ENCODE measurements at regions not wholly inside any gene's neighbourhood (a gene's known extent, or its start where the extent isn't known, plus 50 kb on each side); places are given as distances from the start of the nearest gene placed in this dataset.

GRCh38 chr7:152588350-152588749, 87.6 kb downstream of the XRCC2 start:
- Histone ChIP-seq H3K4me3 (ENCODE audit: low read length) (no peak overlapping the region), H3K36me3 (ENCODE audit: control insufficient read depth, insufficient read depth, low read length) (no peaks in the 10 kb centered on the region), H3K4me1 (ENCODE audit: control insufficient read depth, insufficient read depth, low read length) (no peaks in the 10 kb centered on the region), H3K9me3 (ENCODE audit: control insufficient read depth, insufficient read depth, low read length) (no peaks in the 10 kb centered on the region), H3K27me3 (ENCODE audit: control insufficient read depth, insufficient read depth, low read length) (no peaks in the 10 kb centered on the region), H3K27ac (ENCODE audit: low read length) (no peak overlapping the region)
- Mint-ChIP-seq H3K27ac (no peak overlapping the region), H3K36me3 (no peaks in the 10 kb centered on the region), H3K4me3 (no peak overlapping the region), H3K27me3 (ENCODE audit: low read depth in 2 of 2) (no peaks in the 10 kb centered on the region), H3K9me3 (no peaks in the 10 kb centered on the region), H3K4me1 (no peaks in the 10 kb centered on the region)
- WGBS (ENCODE audit: insufficient coverage), result 81% methylated on average over 5 of the region's 5 CpGs
- ATAC-seq (no peak), DNase-seq (no peak)
- TF ChIP-seq, protein P1, sequence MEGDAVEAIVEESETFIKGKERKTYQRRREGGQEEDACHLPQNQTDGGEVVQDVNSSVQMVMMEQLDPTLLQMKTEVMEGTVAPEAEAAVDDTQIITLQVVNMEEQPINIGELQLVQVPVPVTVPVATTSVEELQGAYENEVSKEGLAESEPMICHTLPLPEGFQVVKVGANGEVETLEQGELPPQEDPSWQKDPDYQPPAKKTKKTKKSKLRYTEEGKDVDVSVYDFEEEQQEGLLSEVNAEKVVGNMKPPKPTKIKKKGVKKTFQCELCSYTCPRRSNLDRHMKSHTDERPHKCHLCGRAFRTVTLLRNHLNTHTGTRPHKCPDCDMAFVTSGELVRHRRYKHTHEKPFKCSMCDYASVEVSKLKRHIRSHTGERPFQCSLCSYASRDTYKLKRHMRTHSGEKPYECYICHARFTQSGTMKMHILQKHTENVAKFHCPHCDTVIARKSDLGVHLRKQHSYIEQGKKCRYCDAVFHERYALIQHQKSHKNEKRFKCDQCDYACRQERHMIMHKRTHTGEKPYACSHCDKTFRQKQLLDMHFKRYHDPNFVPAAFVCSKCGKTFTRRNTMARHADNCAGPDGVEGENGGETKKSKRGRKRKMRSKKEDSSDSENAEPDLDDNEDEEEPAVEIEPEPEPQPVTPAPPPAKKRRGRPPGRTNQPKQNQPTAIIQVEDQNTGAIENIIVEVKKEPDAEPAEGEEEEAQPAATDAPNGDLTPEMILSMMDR (IDR thresholded peaks at IDR 0.05), result no peak
- intact Hi-C loops (cut with micrococcal nuclease), result no loop called here

DNA sequence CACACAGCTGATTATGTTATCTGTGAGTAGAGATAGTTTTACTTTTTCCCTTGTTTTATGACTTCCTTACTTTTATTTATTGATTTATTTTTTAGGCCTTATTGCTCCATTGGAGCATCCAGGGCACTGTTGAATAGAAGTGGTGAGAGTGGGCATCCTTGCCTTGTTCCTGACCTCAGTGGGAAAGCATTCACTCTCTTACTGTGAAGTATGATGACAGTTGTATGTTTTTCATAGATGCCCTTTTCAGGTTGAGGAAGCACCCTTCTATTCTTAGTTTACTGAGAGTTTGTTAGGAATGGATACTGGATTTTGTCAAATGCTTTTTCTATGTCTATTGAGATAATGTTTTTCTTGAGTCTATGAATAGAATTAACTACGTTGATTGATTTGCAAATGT, 88.6 kb downstream of the XRCC2 start:
- Mint-ChIP-seq H3K4me1 (no peaks in the 10 kb centered on the region), H3K27ac (no peak overlapping the region), H3K9me3 (no peaks in the 10 kb centered on the region), H3K27me3 (ENCODE audit: low read depth in 2 of 2) (no peaks in the 10 kb centered on the region), H3K4me3 (no peak overlapping the region), H3K36me3 (no peaks in the 10 kb centered on the region)
- no CpG with 5 or more reads among the region's 1 CpG for WGBS (ENCODE audit: insufficient coverage)
- no peaks in the 10 kb centered on the region for H3K9me3 ChIP-seq (ENCODE audit: control insufficient read depth, insufficient read depth, low read length)
- H3K27me3 ChIP-seq (ENCODE audit: control insufficient read depth, insufficient read depth, low read length), result no peaks in the 10 kb centered on the region
- H3K4me3 ChIP-seq (ENCODE audit: low read length), result no peak overlapping the region
- ATAC-seq, result no peak
- TF ChIP-seq, protein P1 (IDR thresholded peaks at IDR 0.05), result no peak
- H3K36me3 ChIP-seq (ENCODE audit: control insufficient read depth, insufficient read depth, low read length), result no peaks in the 10 kb centered on the region
- no peak for DNase-seq
- no peak overlapping the region for H3K27ac ChIP-seq (ENCODE audit: low read length)
- intact Hi-C loops (cut with micrococcal nuclease), result no loop called here
- no peaks in the 10 kb centered on the region for H3K4me1 ChIP-seq (ENCODE audit: control insufficient read depth, insufficient read depth, low read length)

- Histone ChIP-seq H3K27me3 (ENCODE audit: control insufficient read depth, insufficient read depth, low read length) (no peaks in the 10 kb centered on the region), H3K9me3 (ENCODE audit: control insufficient read depth, insufficient read depth, low read length) (no peaks in the 10 kb centered on the region), H3K4me1 (ENCODE audit: control insufficient read depth, insufficient read depth, low read length) (no peaks in the 10 kb centered on the region), H3K27ac (ENCODE audit: low read length) (no peak overlapping the region), H3K4me3 (ENCODE audit: low read length) (no peak overlapping the region), H3K36me3 (ENCODE audit: control insufficient read depth, insufficient read depth, low read length) (no peaks in the 10 kb centered on the region)
- no peak overlapping the region for H3K27ac Mint-ChIP-seq
- DNase-seq (no peak), ATAC-seq (no peak)
- H3K36me3 Mint-ChIP-seq, result no peaks in the 10 kb centered on the region
- intact Hi-C loops (cut with micrococcal nuclease), result no loop called here
- TF ChIP-seq, protein P1 (IDR thresholded peaks at IDR 0.05), result no peak
- no peaks in the 10 kb centered on the region for H3K9me3 Mint-ChIP-seq
- no peaks in the 10 kb centered on the region for H3K4me1 Mint-ChIP-seq
- WGBS (ENCODE audit: insufficient coverage), result 58% methylated on average over 3 of the region's 3 CpGs
- H3K27me3 Mint-ChIP-seq (ENCODE audit: low read depth in 2 of 2), result no peaks in the 10 kb centered on the region
- no peak overlapping the region for H3K4me3 Mint-ChIP-seq
These were observed 92.9 kb downstream of the XRCC2 start for GRCh38 chr7:152583006-152583405.

GRCh38 chr7:152579070-152579469, 96.9 kb downstream of the XRCC2 start:
- peaks cover 0 to 6% of the 10 kb centered on the region in 2 donors for H3K27me3 Mint-ChIP-seq (ENCODE audit: low read depth in 2 of 2)
- no peak overlapping the region for H3K27ac Mint-ChIP-seq
- intact Hi-C loops (cut with micrococcal nuclease), result no loop called here
- H3K36me3 Mint-ChIP-seq, result no peaks in the 10 kb centered on the region
- H3K4me3 ChIP-seq (ENCODE audit: low read length), result no peak overlapping the region
- H3K9me3 ChIP-seq (ENCODE audit: control insufficient read depth, insufficient read depth, low read length), result no peaks in the 10 kb centered on the region
- H3K27me3 ChIP-seq (ENCODE audit: control insufficient read depth, insufficient read depth, low read length), result no peaks in the 10 kb centered on the region
- H3K4me1 Mint-ChIP-seq, result no peaks in the 10 kb centered on the region
- TF ChIP-seq, protein P1 (IDR thresholded peaks at IDR 0.05), result no peak
- WGBS (ENCODE audit: insufficient coverage), result 84% methylated on average over 10 of the region's 10 CpGs
- H3K9me3 Mint-ChIP-seq, result no peaks in the 10 kb centered on the region
- no peaks in the 10 kb centered on the region for H3K36me3 ChIP-seq (ENCODE audit: control insufficient read depth, insufficient read depth, low read length)
- no peak overlapping the region for H3K4me3 Mint-ChIP-seq
- no peaks in the 10 kb centered on the region for H3K4me1 ChIP-seq (ENCODE audit: control insufficient read depth, insufficient read depth, low read length)
- DNase-seq (no peak), ATAC-seq (no peak)
- H3K27ac ChIP-seq (ENCODE audit: low read length), result no peak overlapping the region
